Liver (tissue), 3 donors: ENCODE measurements at regions not wholly inside any gene's neighbourhood (a gene's known extent, or its start where the extent isn't known, plus 50 kb on each side); places are given as distances from the start of the nearest gene placed in this dataset.

Experiments
- CTCF ChIP-seq: fragments of 150-350 bp; IDR thresholded peaks from 2 replicates; pipeline ENCODE4 v1.5.1; 2017; ENCODE audit warnings: improper control_type of control experiment, low read depth, low read length; ENCODE audit not compliant: missing input control
- GABPA ChIP-seq, 2 donors: IDR thresholded peaks in 1 of 2; conservative IDR thresholded peaks in 1 of 2; 2 replicates each; pipeline ENCODE4 v1.6.1; 2016; ENCODE audit warnings: antibody characterized with exemption in 2 of 2, mild to moderate bottlenecking in 1 of 2, moderate library complexity in 1 of 2
- RAD21 ChIP-seq, 2 donors: IDR thresholded peaks; 2 replicates each; pipeline ENCODE4 v1.6.1; 2016; ENCODE audit warnings: antibody characterized with exemption in 2 of 2, mild to moderate bottlenecking in 2 of 2
- SP1 ChIP-seq: IDR thresholded peaks from 2 replicates; pipeline ENCODE4 v1.6.1; 2018; ENCODE audit warnings: antibody characterized with exemption, mild to moderate bottlenecking
- TAF1 ChIP-seq: conservative IDR thresholded peaks from 2 replicates; pipeline ENCODE4 v1.6.1; 2016; ENCODE audit warnings: antibody characterized with exemption, mild to moderate bottlenecking
- donor health status: healthy.
- donor health status: healthy.

DNA sequence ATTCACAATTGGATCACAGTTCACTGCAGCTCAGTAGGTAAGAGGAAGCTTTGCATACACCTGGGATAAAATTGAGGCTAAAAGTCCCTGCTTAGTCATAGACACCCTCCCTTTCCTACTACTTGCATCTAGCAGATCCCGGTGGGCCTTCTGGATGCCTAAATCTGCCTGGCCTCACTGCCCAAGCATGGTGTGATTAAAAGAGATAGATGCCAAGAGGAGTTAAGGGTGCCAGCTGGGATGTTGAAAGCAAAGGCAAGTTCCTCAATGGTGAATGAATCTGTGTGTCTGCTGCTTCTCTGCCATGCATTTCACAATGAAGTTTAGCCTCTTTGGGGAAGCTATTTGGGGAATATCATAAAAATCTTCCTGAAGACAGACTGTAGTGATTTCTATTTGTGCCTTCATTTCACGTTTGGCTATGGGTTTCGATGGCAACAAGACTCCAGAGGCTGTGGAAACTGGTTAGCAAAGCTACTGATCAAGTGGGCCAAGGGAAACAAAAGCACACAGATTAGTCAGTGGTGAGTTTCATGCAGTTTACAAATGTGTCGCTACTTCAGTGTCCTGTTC lies 534.0 kb downstream of the ANKRD50 start:
- no peak for TF ChIP-seq CTCF
- no peak for TF ChIP-seq RAD21 (IDR thresholded peaks at IDR 0.05)
- no peak for TF ChIP-seq GABPA (IDR thresholded peaks at IDR 0.05 in 1 of 2, conservative IDR thresholded peaks at IDR 0.05 in 1 of 2)
- no peak for TF ChIP-seq SP1
- TF ChIP-seq TAF1: no peak
